HEK293 (cell line): ENCODE measurements at regions not wholly inside any gene's neighbourhood (a gene's known extent, or its start where the extent isn't known, plus 50 kb on each side); places are given as distances from the start of the nearest gene placed in this dataset.

Experiments used
- KLF1 ChIP-seq: fragments of 450-650 bp; formaldehyde crosslinking; IDR thresholded peaks from 2 replicates; pipeline ENCODE4 v1.5.1; 2016; ENCODE audit warnings: missing biosample characterization, missing genetic modification characterization
- ZBTB20 ChIP-seq: fragments of 450-650 bp; formaldehyde crosslinking; IDR thresholded peaks from 2 replicates; pipeline ENCODE4 v1.5.1; 2016; ENCODE audit warnings: missing biosample characterization, missing genetic modification characterization
- ZBTB7A ChIP-seq: fragments of 450-650 bp; formaldehyde crosslinking; IDR thresholded peaks from 2 replicates; pipeline ENCODE4 v1.5.1; 2016; ENCODE audit warnings: low read depth, missing biosample characterization, missing genetic modification characterization
- ZFP41 ChIP-seq: fragments of 450-650 bp; formaldehyde crosslinking; IDR thresholded peaks from 2 replicates; pipeline ENCODE4 v1.5.1; 2016; ENCODE audit warnings: missing biosample characterization, missing genetic modification characterization, borderline replicate concordance
- ZNF223 ChIP-seq: fragments of 450-650 bp; formaldehyde crosslinking; IDR thresholded peaks from 2 replicates; pipeline ENCODE4 v1.5.1; 2016; ENCODE audit warnings: missing biosample characterization, missing genetic modification characterization
- ZNF530 ChIP-seq: fragments of 450-650 bp; formaldehyde crosslinking; IDR thresholded peaks from 2 replicates; pipeline ENCODE4 v1.5.1; 2016; ENCODE audit warnings: low read depth, missing biosample characterization, missing genetic modification characterization
- ZNF707 ChIP-seq: fragments of 450-650 bp; formaldehyde crosslinking; IDR thresholded peaks from 2 replicates; pipeline ENCODE4 v1.5.1; 2016; ENCODE audit warnings: missing biosample characterization, missing genetic modification characterization
- TF ChIP-seq, protein P1 (sequence below): fragments of 450-650 bp; formaldehyde crosslinking; IDR thresholded peaks from 2 replicates; pipeline ENCODE4 v1.5.1; 2016; ENCODE audit warnings: missing biosample characterization, missing genetic modification characterization
- TF ChIP-seq, protein P2 (sequence below): fragments of 450-650 bp; formaldehyde crosslinking; IDR thresholded peaks from 2 replicates; pipeline ENCODE4 v1.5.1; 2016; ENCODE audit warnings: missing biosample characterization, missing genetic modification characterization

DNA sequence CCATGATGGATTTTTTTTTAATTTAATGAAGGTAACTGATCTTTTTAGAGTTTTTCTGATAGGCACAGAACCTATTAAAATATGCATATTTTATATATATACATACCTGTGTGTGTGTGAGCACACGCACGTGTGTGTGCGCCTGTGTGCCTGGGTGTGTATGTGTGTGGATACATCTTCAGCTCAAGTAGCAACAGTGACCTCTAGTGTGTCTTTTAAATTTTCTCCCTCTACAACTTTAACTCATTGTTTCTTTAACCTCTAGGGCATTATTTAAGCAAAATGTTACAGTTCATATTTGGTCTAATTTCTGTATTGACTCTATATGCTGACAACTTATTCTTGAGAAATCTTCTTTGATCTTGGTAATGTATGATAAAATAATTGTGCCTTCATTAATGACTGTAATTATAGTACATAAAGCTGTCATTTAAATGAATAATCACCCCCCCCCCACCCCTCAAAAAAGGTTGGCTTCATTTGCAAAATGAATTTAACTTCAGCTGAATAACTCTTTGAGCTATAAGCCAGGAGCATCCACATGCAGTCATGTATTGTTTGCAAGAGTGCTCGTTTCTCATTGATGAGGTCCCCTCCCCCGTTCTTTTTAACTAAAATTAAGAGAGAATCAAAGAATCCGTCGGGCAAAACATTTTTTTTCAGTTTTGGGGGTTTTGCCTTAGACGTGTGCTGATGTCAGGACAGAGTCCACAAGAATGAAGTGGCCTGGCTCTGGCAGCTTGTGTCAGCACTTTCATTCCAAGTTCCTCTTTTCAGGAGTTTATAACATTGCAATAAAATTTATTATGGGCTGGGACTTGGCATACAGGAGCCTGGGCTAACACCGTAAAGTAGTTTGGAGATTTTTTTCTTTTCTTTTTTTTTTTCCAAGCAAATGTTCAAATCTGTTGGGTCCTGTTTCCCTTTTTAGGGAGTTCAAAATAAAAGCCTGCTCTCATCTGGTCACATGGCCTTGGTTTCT lies 80.0 kb downstream of the ETAA1 start:
- TF ChIP-seq ZNF530 (tag by site-specific recombination) (no peak), ZBTB7A (tag by site-specific recombination) (no peak), ZBTB20 (no peak), ZFP41 (tag by site-specific recombination) (no peak), ZNF707 (tag by site-specific recombination) (no peak), KLF1 (tag by site-specific recombination) (no peak), ZNF223 (tag by site-specific recombination) (no peak)
- TF ChIP-seq, protein P1, sequence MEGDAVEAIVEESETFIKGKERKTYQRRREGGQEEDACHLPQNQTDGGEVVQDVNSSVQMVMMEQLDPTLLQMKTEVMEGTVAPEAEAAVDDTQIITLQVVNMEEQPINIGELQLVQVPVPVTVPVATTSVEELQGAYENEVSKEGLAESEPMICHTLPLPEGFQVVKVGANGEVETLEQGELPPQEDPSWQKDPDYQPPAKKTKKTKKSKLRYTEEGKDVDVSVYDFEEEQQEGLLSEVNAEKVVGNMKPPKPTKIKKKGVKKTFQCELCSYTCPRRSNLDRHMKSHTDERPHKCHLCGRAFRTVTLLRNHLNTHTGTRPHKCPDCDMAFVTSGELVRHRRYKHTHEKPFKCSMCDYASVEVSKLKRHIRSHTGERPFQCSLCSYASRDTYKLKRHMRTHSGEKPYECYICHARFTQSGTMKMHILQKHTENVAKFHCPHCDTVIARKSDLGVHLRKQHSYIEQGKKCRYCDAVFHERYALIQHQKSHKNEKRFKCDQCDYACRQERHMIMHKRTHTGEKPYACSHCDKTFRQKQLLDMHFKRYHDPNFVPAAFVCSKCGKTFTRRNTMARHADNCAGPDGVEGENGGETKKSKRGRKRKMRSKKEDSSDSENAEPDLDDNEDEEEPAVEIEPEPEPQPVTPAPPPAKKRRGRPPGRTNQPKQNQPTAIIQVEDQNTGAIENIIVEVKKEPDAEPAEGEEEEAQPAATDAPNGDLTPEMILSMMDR (tag by site-specific recombination) = peak; percentile 52
- TF ChIP-seq, protein P2, sequence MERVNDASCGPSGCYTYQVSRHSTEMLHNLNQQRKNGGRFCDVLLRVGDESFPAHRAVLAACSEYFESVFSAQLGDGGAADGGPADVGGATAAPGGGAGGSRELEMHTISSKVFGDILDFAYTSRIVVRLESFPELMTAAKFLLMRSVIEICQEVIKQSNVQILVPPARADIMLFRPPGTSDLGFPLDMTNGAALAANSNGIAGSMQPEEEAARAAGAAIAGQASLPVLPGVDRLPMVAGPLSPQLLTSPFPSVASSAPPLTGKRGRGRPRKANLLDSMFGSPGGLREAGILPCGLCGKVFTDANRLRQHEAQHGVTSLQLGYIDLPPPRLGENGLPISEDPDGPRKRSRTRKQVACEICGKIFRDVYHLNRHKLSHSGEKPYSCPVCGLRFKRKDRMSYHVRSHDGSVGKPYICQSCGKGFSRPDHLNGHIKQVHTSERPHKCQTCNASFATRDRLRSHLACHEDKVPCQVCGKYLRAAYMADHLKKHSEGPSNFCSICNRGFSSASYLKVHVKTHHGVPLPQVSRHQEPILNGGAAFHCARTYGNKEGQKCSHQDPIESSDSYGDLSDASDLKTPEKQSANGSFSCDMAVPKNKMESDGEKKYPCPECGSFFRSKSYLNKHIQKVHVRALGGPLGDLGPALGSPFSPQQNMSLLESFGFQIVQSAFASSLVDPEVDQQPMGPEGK (tag by site-specific recombination) = no peak
